HG02588 (cell line): ENCODE measurements at regions not wholly inside any gene's neighbourhood (a gene's known extent, or its start where the extent isn't known, plus 50 kb on each side); places are given as distances from the start of the nearest gene placed in this dataset.
A peak's percentile ranks its signal among the peaks of the same experiment; 100 is the strongest.
"Not testable (repeated sequence)": the region's sequence is repeated elsewhere in the genome, so short reads cannot be mapped to it uniquely, and the experiment has no call there.

Experiments used
- ATAC-seq: cut with Tn5 transposase; IDR thresholded peaks from one replicate; pipeline ENCODE4 v1.9.1; 2021; ENCODE audit warnings: mild to moderate bottlenecking, moderate library complexity; ENCODE audit not compliant: unreplicated experiment

- no peak for ATAC-seq
These were observed 94.6 kb upstream of the FAM204A start for GRCh38 chr10:118436742-118437141.

- ATAC-seq, result no peak
These were observed 88.1 kb upstream of the FAM204A start for GRCh38 chr10:118430190-118430589.

GRCh38 chr10:118423800-118424442 is 81.8 kb upstream of the FAM204A start:
- peak; percentile 79 for ATAC-seq

- ATAC-seq, result no peak
These were observed 80.1 kb upstream of the FAM204A start for GRCh38 chr10:118422241-118422640.

GRCh38 chr10:118420049-118420448 is 77.9 kb upstream of the FAM204A start:
- ATAC-seq, result not testable (repeated sequence)

GRCh38 chr10:118412932-118413331 is 70.8 kb upstream of the FAM204A start:
- ATAC-seq, result no peak

- ATAC-seq, result no peak
These were observed 70.1 kb upstream of the FAM204A start for GRCh38 chr10:118412132-118412760.

- no peak for ATAC-seq
These were observed 67.2 kb upstream of the FAM204A start for GRCh38 chr10:118409295-118409694.

- ATAC-seq, result no peak
These were observed 66.1 kb upstream of the FAM204A start for GRCh38 chr10:118408181-118408580.

GRCh38 chr10:118407777-118408176 is 65.7 kb upstream of the FAM204A start:
- no peak for ATAC-seq

GRCh38 chr10:118407026-118407425 is 64.9 kb upstream of the FAM204A start:
- ATAC-seq, result no peak

- ATAC-seq, result no peak
These were observed 63.8 kb upstream of the FAM204A start for GRCh38 chr10:118405928-118406327.

- no peak for ATAC-seq
These were observed 61.8 kb upstream of the FAM204A start for GRCh38 chr10:118403967-118404366.

- ATAC-seq, result no peak
These were observed 59.6 kb upstream of the FAM204A start for GRCh38 chr10:118401708-118402193.

GRCh38 chr10:118397391-118397790 is 55.3 kb upstream of the FAM204A start:
- no peak for ATAC-seq

GRCh38 chr10:118395947-118396346 is 53.8 kb upstream of the FAM204A start:
- no peak for ATAC-seq

GRCh38 chr10:118394301-118395200 is 52.4 kb upstream of the FAM204A start:
- no peak for ATAC-seq

GRCh38 chr10:118392761-118393160 is 50.6 kb upstream of the FAM204A start:
- no peak for ATAC-seq
